Stomach (tissue), 4 donors: ENCODE measurements at regions not wholly inside any gene's neighbourhood (a gene's known extent, or its start where the extent isn't known, plus 50 kb on each side); places are given as distances from the start of the nearest gene placed in this dataset.

Source experiments
- EP300 ChIP-seq: sonication (generic); formaldehyde crosslinking; IDR thresholded peaks from one replicate; pipeline ENCODE4 v1.6.1; 2017; ENCODE audit warnings: antibody characterized with exemption
- POLR2A ChIP-seq, 4 donors: fragments of 450-650 bp; IDR thresholded peaks; one replicate each; pipeline ENCODE4 v1.6.1; 2016; ENCODE audit warnings: antibody characterized with exemption in 4 of 4, control low read depth in 2 of 4, mild to moderate bottlenecking in 1 of 4, moderate library complexity in 1 of 4
- POLR2AphosphoS5 ChIP-seq, 3 donors: sonication (generic); formaldehyde crosslinking; IDR thresholded peaks; one replicate each; pipeline ENCODE4 v1.6.1; 2016; ENCODE audit warnings: antibody characterized with exemption in 3 of 3
- TF ChIP-seq, protein P1 (sequence below), 7 experiments: fragments of 450-650 bp in 4 of 7; fragments of 200-600 bp in 3 of 7; sonication (generic) in 3 of 7; IDR thresholded peaks; one replicate each; pipeline ENCODE4 v1.5.1; 2016 to 2019; ENCODE audit warnings: antibody characterized with exemption in 7 of 7, control low read depth in 2 of 7, mild to moderate bottlenecking in 1 of 7

DNA sequence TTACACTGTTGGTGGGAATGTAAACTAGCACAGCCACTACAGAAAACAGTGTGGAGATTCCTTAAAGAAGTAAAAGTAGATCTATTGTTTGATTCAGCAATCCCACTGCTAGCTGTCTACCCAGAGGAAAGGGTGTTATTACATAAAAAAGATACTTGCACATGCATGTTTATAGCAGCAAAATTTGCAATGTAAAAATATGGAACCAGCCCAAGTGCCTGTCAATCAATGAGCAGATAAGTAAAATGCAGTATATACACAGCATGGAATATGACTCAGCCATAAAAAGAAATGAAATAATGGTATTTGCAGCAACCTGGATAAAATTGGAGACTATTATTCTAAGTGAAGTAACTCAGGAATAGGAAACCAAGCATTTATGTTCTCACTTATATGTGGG lies 161.7 kb downstream of the DDX3Y start:
- TF ChIP-seq, protein P1, sequence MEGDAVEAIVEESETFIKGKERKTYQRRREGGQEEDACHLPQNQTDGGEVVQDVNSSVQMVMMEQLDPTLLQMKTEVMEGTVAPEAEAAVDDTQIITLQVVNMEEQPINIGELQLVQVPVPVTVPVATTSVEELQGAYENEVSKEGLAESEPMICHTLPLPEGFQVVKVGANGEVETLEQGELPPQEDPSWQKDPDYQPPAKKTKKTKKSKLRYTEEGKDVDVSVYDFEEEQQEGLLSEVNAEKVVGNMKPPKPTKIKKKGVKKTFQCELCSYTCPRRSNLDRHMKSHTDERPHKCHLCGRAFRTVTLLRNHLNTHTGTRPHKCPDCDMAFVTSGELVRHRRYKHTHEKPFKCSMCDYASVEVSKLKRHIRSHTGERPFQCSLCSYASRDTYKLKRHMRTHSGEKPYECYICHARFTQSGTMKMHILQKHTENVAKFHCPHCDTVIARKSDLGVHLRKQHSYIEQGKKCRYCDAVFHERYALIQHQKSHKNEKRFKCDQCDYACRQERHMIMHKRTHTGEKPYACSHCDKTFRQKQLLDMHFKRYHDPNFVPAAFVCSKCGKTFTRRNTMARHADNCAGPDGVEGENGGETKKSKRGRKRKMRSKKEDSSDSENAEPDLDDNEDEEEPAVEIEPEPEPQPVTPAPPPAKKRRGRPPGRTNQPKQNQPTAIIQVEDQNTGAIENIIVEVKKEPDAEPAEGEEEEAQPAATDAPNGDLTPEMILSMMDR (IDR thresholded peaks at IDR 0.05): no peak
- TF ChIP-seq EP300 (no peak), POLR2A (IDR thresholded peaks at IDR 0.05) (no peak), POLR2AphosphoS5 (IDR thresholded peaks at IDR 0.05) (no peak)
